ENCODE measurements at regions not wholly inside any gene's neighbourhood (a gene's known extent, or its start where the extent isn't known, plus 50 kb on each side); places are given as distances from the start of the nearest gene placed in this dataset.

DNA sequence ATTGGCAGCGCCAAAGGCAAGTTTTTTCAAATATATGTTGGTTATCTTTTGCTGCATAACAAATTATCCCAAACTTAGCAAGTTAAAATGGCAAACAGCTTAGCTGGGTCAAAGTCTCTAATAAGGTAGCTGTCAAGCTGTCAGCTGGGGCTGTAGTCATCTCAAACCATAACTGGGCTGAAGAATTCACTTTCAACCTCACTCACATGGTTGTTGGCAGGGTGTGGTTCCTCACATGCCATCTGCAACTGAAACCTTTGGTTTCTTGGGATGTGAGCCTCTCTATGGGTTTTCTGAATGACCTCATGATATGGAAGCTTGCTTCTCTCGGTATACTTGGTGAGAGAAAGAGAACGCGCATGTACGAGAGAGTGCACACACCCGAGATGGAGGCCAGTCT lies 125.4 kb downstream of the LRIG3 start:
- TF ChIP-seq, protein P1, sequence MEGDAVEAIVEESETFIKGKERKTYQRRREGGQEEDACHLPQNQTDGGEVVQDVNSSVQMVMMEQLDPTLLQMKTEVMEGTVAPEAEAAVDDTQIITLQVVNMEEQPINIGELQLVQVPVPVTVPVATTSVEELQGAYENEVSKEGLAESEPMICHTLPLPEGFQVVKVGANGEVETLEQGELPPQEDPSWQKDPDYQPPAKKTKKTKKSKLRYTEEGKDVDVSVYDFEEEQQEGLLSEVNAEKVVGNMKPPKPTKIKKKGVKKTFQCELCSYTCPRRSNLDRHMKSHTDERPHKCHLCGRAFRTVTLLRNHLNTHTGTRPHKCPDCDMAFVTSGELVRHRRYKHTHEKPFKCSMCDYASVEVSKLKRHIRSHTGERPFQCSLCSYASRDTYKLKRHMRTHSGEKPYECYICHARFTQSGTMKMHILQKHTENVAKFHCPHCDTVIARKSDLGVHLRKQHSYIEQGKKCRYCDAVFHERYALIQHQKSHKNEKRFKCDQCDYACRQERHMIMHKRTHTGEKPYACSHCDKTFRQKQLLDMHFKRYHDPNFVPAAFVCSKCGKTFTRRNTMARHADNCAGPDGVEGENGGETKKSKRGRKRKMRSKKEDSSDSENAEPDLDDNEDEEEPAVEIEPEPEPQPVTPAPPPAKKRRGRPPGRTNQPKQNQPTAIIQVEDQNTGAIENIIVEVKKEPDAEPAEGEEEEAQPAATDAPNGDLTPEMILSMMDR (conservative IDR thresholded peaks at IDR 0.05) = no peak
- TF ChIP-seq ZFX (IDR thresholded peaks at IDR 0.05) = no peak

Measured in C4-2B (cell line).